Caco-2 (cell line): ENCODE measurements at regions not wholly inside any gene's neighbourhood (a gene's known extent, or its start where the extent isn't known, plus 50 kb on each side); places are given as distances from the start of the nearest gene placed in this dataset.

Experiments
- BruUV-seq: library from RNA; stranded (reverse); fragments of 400-500 nt; replicated peaks from 2 replicates; lab custom pipeline; 2021; lab: Mats Ljungman, UMichigan
- CTCF ChIA-PET: fragments of 300-600 bp; sonication (Branson Sonifier 250); formaldehyde crosslinking; loops from one replicate; lab custom pipeline; 2022; ENCODE audit warnings: antibody characterized with exemption; lab: Charles Lee
- POLR2A ChIA-PET: fragments of 300-600 bp; sonication (Branson Sonifier 250); formaldehyde crosslinking; loops from one replicate; lab custom pipeline; 2022; ENCODE audit warnings: antibody characterized with exemption; lab: Charles Lee
- DNase-seq, 2 experiments: peaks; one replicate each; pipeline versions ENCODE4 v3.0.0 to v3.0.0-alpha.2; 2020 to 2022
- H3K27me3 ChIP-seq: replicated peaks from 2 replicates; pipeline ENCODE4 v1.6.0; 2011; ENCODE audit warnings: low read length; ENCODE audit not compliant: control insufficient read depth, insufficient read depth
- H3K36me3 ChIP-seq: 2 replicates; pipeline ENCODE4 v1.5.1; 2011; ENCODE audit warnings: low read length; ENCODE audit not compliant: control insufficient read depth, insufficient read depth
- H3K4me1 ChIP-seq: fragments of 250-450 bp; sonication (Bioruptor Pico); 2 replicates; pipeline ENCODE4 v1.5.1; 2020; ENCODE audit warnings: mild to moderate bottlenecking
- H3K4me3 ChIP-seq: 2 replicates; pipeline ENCODE4 v1.5.1; 2011; ENCODE audit warnings: low read depth, mild to moderate bottlenecking, control low read depth, low read length
- H3K9me3 ChIP-seq: fragments of 250-450 bp; sonication (Bioruptor Pico); 2 replicates; pipeline ENCODE4 v1.5.1; 2020; ENCODE audit warnings: mild to moderate bottlenecking, moderate library complexity
- H3K27ac Mint-ChIP-seq: one replicate; pipeline ENCODE4 v1.8.0; 2022; ENCODE audit warnings: mixed read lengths; ENCODE audit not compliant: unreplicated experiment
- H3K27me3 Mint-ChIP-seq: one replicate; pipeline ENCODE4 v1.8.0; 2022; ENCODE audit warnings: mixed read lengths; ENCODE audit not compliant: insufficient read depth, unreplicated experiment
- H3K36me3 Mint-ChIP-seq: one replicate; pipeline ENCODE4 v1.8.0; 2022; ENCODE audit warnings: mild to moderate bottlenecking, mixed read lengths; ENCODE audit not compliant: insufficient read depth, unreplicated experiment
- H3K4me1 Mint-ChIP-seq: one replicate; pipeline ENCODE4 v1.8.0; 2022; ENCODE audit warnings: low read depth, mixed read lengths; ENCODE audit not compliant: unreplicated experiment
- H3K4me3 Mint-ChIP-seq: one replicate; pipeline ENCODE4 v1.8.0; 2022; ENCODE audit warnings: mild to moderate bottlenecking, moderate library complexity, mixed read lengths; ENCODE audit not compliant: unreplicated experiment
- H3K9me3 Mint-ChIP-seq: one replicate; pipeline ENCODE4 v1.8.0; 2022; ENCODE audit warnings: mixed read lengths; ENCODE audit not compliant: unreplicated experiment
- CTCF ChIP-seq, 2 experiments: fragments of 200-600 bp in 1 of 2; IDR thresholded peaks; 1 replicate in 1 of 2; 2 replicates in 1 of 2; pipeline versions ENCODE4 v1.5.1 to v1.8.0; 2011 to 2022; ENCODE audit warnings: antibody characterized with exemption in 1 of 2, control low read depth in 1 of 2, inconsistent platforms in 1 of 2, low read depth in 1 of 2, low read length in 1 of 2, mild to moderate bottlenecking in 1 of 2, moderate library complexity in 1 of 2; ENCODE audit not compliant: insufficient read depth in 1 of 2, severe bottlenecking in 1 of 2, unreplicated experiment in 1 of 2
- intact Hi-C: fragments of 100-400 bp; cut with micrococcal nuclease; formaldehyde crosslinking; loops from one replicate; pipeline ENCODE4 v1.10.0; 2022; ENCODE audit not compliant: unreplicated experiment

DNA sequence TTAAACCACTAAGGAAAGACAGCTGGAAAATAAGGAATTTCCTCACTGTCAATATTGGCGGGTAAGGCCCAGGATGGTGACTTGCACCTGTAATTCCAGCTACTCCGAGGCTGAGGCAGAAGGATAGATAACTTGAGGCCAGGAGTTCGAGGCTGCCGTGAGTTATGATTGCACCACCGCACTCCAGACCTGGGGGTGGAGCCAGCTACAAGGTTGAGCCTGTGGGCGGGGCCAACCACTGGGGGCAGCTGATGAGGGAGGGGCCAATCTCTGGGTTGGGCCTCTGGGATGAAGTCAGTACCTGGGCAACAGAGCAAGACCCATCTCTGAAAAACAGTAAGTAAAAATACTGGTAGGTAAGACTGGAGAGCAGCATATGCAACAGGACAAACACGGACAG is 80.1 kb upstream of the ADO start:
- Mint-ChIP-seq H3K4me1 (no peaks in the 10 kb centered on the region), H3K4me3 (no peak overlapping the region), H3K27me3 (peaks cover 23% of the 10 kb centered on the region), H3K27ac (no peak overlapping the region), H3K9me3 (no peaks in the 10 kb centered on the region), H3K36me3 (no peaks in the 10 kb centered on the region)
- no peaks in the 10 kb centered on the region for H3K36me3 ChIP-seq
- CTCF ChIA-PET: no interaction called here
- no peak for TF ChIP-seq CTCF (IDR thresholded peaks at IDR 0.05; ENCODE audit: insufficient read depth in 1 of 2, low read depth in 1 of 2, low read length in 1 of 2, severe bottlenecking in 1 of 2, unreplicated experiment in 1 of 2)
- H3K9me3 ChIP-seq: no peaks in the 10 kb centered on the region
- POLR2A ChIA-PET: no interaction called here
- no TSS peak for BruUV-seq
- no peaks in the 10 kb centered on the region for H3K4me1 ChIP-seq
- intact Hi-C loops: no loop called here
- no peaks in the 10 kb centered on the region for H3K27me3 ChIP-seq
- H3K4me3 ChIP-seq: no peak overlapping the region
- peak in 1 of 2 experiments; percentile 27 for DNase-seq

GRCh38 chr10:62726142-62726541 is 78.4 kb upstream of the ADO start:
- H3K9me3 Mint-ChIP-seq: no peaks in the 10 kb centered on the region
- no peaks in the 10 kb centered on the region for H3K36me3 ChIP-seq
- TF ChIP-seq CTCF (IDR thresholded peaks at IDR 0.05; ENCODE audit: insufficient read depth in 1 of 2, low read depth in 1 of 2, low read length in 1 of 2, severe bottlenecking in 1 of 2, unreplicated experiment in 1 of 2): no peak
- CTCF ChIA-PET: no interaction called here
- H3K4me1 Mint-ChIP-seq: no peaks in the 10 kb centered on the region
- intact Hi-C loops: no loop called here
- no peaks in the 10 kb centered on the region for H3K4me1 ChIP-seq
- no peak for DNase-seq
- no peak overlapping the region for H3K4me3 Mint-ChIP-seq
- no peaks in the 10 kb centered on the region for H3K36me3 Mint-ChIP-seq
- no peak overlapping the region for H3K27ac Mint-ChIP-seq
- no peak overlapping the region for H3K4me3 ChIP-seq
- POLR2A ChIA-PET: no interaction called here
- no peaks in the 10 kb centered on the region for H3K9me3 ChIP-seq
- H3K27me3 Mint-ChIP-seq: peaks cover 23% of the 10 kb centered on the region
- BruUV-seq: no TSS peak
- H3K27me3 ChIP-seq: no peaks in the 10 kb centered on the region

DNA sequence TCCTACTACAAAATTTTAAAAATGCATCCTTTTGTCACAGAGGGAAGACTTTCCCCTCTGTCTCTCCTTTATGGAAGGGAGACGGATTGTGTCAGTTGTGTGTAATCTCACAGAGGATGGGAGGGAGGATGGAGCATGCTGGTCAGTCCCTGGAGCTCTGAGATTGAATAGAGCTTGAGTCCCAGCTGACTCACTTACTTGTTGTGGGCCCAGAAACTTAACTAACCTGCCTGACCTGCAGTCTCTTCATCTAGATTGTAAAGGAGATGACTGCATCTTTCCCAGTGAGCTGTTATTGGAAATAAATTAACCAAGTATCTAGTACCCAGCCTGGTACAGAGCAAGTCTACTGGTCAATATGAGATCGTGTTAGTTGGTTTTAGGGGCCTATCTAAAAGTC is 77.9 kb upstream of the ADO start:
- Mint-ChIP-seq H3K27ac (no peak overlapping the region), H3K4me3 (no peak overlapping the region), H3K9me3 (no peaks in the 10 kb centered on the region), H3K4me1 (no peaks in the 10 kb centered on the region), H3K36me3 (no peaks in the 10 kb centered on the region), H3K27me3 (peaks cover 23% of the 10 kb centered on the region)
- Histone ChIP-seq H3K4me1 (no peaks in the 10 kb centered on the region), H3K9me3 (no peaks in the 10 kb centered on the region), H3K4me3 (no peak overlapping the region), H3K27me3 (no peaks in the 10 kb centered on the region), H3K36me3 (no peaks in the 10 kb centered on the region)
- TF ChIP-seq CTCF (IDR thresholded peaks at IDR 0.05; ENCODE audit: insufficient read depth in 1 of 2, low read depth in 1 of 2, low read length in 1 of 2, severe bottlenecking in 1 of 2, unreplicated experiment in 1 of 2): no peak
- BruUV-seq: no TSS peak
- intact Hi-C loops: no loop called here
- no peak for DNase-seq
- ChIA-PET CTCF (no interaction called here), POLR2A (no interaction called here)
